ENCODE measurements at regions not wholly inside any gene's neighbourhood (a gene's known extent, or its start where the extent isn't known, plus 50 kb on each side); places are given as distances from the start of the nearest gene placed in this dataset.

DNA sequence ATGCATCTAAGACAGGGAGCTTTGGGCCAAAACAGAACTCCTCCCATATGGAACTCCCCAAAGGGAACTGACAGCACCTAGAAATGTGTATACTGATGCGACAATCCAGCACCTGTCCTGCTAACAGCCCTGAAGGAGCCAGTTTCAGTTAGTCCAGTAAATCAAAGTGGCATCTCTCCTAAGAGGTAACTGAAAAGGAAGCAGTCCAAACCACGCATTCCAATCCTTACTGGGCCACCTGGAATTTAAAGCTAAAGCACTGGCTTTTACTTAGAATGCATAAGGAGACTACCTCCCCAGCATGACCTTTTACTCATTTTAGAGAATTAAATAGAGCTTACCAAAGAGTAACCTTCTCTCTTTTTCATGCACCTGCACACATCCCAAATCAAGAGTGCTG lies 586.8 kb upstream of the PITX2 start:
- TF ChIP-seq, protein P1, sequence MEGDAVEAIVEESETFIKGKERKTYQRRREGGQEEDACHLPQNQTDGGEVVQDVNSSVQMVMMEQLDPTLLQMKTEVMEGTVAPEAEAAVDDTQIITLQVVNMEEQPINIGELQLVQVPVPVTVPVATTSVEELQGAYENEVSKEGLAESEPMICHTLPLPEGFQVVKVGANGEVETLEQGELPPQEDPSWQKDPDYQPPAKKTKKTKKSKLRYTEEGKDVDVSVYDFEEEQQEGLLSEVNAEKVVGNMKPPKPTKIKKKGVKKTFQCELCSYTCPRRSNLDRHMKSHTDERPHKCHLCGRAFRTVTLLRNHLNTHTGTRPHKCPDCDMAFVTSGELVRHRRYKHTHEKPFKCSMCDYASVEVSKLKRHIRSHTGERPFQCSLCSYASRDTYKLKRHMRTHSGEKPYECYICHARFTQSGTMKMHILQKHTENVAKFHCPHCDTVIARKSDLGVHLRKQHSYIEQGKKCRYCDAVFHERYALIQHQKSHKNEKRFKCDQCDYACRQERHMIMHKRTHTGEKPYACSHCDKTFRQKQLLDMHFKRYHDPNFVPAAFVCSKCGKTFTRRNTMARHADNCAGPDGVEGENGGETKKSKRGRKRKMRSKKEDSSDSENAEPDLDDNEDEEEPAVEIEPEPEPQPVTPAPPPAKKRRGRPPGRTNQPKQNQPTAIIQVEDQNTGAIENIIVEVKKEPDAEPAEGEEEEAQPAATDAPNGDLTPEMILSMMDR (IDR thresholded peaks at IDR 0.05; ENCODE audit: poor library complexity), result no peak
- TF ChIP-seq EZH2phosphoT487 (IDR thresholded peaks at IDR 0.05; ENCODE audit: low read depth, severe bottlenecking, unreplicated experiment) (no peak), EZH2 (IDR thresholded peaks at IDR 0.05; ENCODE audit: borderline replicate concordance) (no peak)
- Histone ChIP-seq H3K27me3 (no peaks in the 10 kb centered on the region), H3K9me3 (ENCODE audit: low read depth) (no peaks in the 10 kb centered on the region), H3K9me2 (replicated peaks; ENCODE audit: insufficient read depth) (no peaks in the 10 kb centered on the region), H3K27ac (no peak overlapping the region), H3K36me3 (replicated peaks; ENCODE audit: insufficient read depth, low read depth) (no peaks in the 10 kb centered on the region), H3K79me2 (no peaks in the 10 kb centered on the region), H3K4me3 (no peak overlapping the region), H2AFZ (no peak overlapping the region), H4K20me1 (ENCODE audit: insufficient read depth, poor library complexity, severe bottlenecking) (no peaks in the 10 kb centered on the region), H3K4me1 (ENCODE audit: insufficient read depth) (peaks cover 7% of the 10 kb centered on the region), H3K4me2 (no peak overlapping the region)
- WGBS (ENCODE audit: low lambda C conversion rate, missing lambda C conversion rate), result 63% methylated on average over 2 of the region's 2 CpGs
- DNase-seq (ENCODE audit: low spot score), result no peak

- Histone ChIP-seq H3K4me3 (no peak overlapping the region), H3K27ac (no peak overlapping the region), H3K9me3 (ENCODE audit: low read depth) (no peaks in the 10 kb centered on the region), H3K27me3 (no peaks in the 10 kb centered on the region), H3K79me2 (no peaks in the 10 kb centered on the region), H3K9me2 (replicated peaks; ENCODE audit: insufficient read depth) (no peaks in the 10 kb centered on the region), H3K4me1 (ENCODE audit: insufficient read depth) (peaks cover 7% of the 10 kb centered on the region), H3K36me3 (replicated peaks; ENCODE audit: insufficient read depth, low read depth) (no peaks in the 10 kb centered on the region), H2AFZ (no peak overlapping the region), H3K4me2 (no peak overlapping the region), H4K20me1 (ENCODE audit: insufficient read depth, poor library complexity, severe bottlenecking) (no peaks in the 10 kb centered on the region)
- WGBS (ENCODE audit: low lambda C conversion rate, missing lambda C conversion rate), result 83% methylated on average over 7 of the region's 7 CpGs
- DNase-seq (ENCODE audit: low spot score), result no peak
- TF ChIP-seq, protein P1 (IDR thresholded peaks at IDR 0.05; ENCODE audit: poor library complexity), result no peak
- TF ChIP-seq EZH2phosphoT487 (IDR thresholded peaks at IDR 0.05; ENCODE audit: low read depth, severe bottlenecking, unreplicated experiment) (no peak), EZH2 (IDR thresholded peaks at IDR 0.05; ENCODE audit: borderline replicate concordance) (no peak)
These were observed 587.7 kb upstream of the PITX2 start for GRCh38 chr4:111210595-111210994.

DNA sequence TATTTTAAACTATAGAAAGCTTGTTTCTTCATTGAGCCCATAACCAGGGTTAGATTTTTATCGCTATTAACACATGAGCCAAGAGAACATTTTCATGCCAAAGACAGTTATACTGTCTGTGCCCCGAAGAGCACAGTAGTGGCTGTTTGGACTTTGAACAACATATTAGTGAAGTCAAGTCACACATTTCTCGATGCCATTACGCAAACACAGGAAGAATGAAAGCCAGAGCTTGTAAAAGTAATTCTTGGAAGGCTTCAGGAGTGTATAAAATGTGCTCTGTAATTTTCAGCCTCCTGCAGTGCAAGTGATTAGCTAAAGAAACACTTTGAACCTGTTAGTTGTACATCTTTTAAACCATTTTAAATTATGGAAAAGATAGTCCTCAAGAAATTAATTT lies 590.7 kb upstream of the PITX2 start:
- H3K4me2 ChIP-seq, result no peak overlapping the region
- H3K79me2 ChIP-seq, result no peaks in the 10 kb centered on the region
- no peaks in the 10 kb centered on the region for H3K9me2 ChIP-seq (replicated peaks; ENCODE audit: insufficient read depth)
- H3K4me3 ChIP-seq, result no peak overlapping the region
- no peaks in the 10 kb centered on the region for H3K9me3 ChIP-seq (ENCODE audit: low read depth)
- no peaks in the 10 kb centered on the region for H4K20me1 ChIP-seq (ENCODE audit: insufficient read depth, poor library complexity, severe bottlenecking)
- H3K36me3 ChIP-seq (replicated peaks; ENCODE audit: insufficient read depth, low read depth), result no peaks in the 10 kb centered on the region
- no peak overlapping the region for H2AFZ ChIP-seq
- H3K27me3 ChIP-seq, result no peaks in the 10 kb centered on the region
- no peak overlapping the region for H3K27ac ChIP-seq
- TF ChIP-seq EZH2phosphoT487 (IDR thresholded peaks at IDR 0.05; ENCODE audit: low read depth, severe bottlenecking, unreplicated experiment), result no peak
- TF ChIP-seq EZH2 (IDR thresholded peaks at IDR 0.05; ENCODE audit: borderline replicate concordance), result no peak
- TF ChIP-seq, protein P1 (IDR thresholded peaks at IDR 0.05; ENCODE audit: poor library complexity), result no peak
- peak; percentile 16 for DNase-seq (ENCODE audit: low spot score)
- H3K4me1 ChIP-seq (ENCODE audit: insufficient read depth), result peaks cover 7% of the 10 kb centered on the region
- 42% methylated on average over 4 of the region's 4 CpGs for WGBS (ENCODE audit: low lambda C conversion rate, missing lambda C conversion rate)

GRCh38 chr4:111214371-111214770 lies 591.5 kb upstream of the PITX2 start:
- 77% methylated on average over 1 of the region's 1 CpG for WGBS (ENCODE audit: low lambda C conversion rate, missing lambda C conversion rate)
- no peaks in the 10 kb centered on the region for H3K9me3 ChIP-seq (ENCODE audit: low read depth)
- H3K36me3 ChIP-seq (replicated peaks; ENCODE audit: insufficient read depth, low read depth), result no peaks in the 10 kb centered on the region
- peaks cover 7% of the 10 kb centered on the region for H3K4me1 ChIP-seq (ENCODE audit: insufficient read depth)
- no peaks in the 10 kb centered on the region for H3K9me2 ChIP-seq (replicated peaks; ENCODE audit: insufficient read depth)
- no peaks in the 10 kb centered on the region for H4K20me1 ChIP-seq (ENCODE audit: insufficient read depth, poor library complexity, severe bottlenecking)
- no peak overlapping the region for H3K27ac ChIP-seq
- TF ChIP-seq EZH2phosphoT487 (IDR thresholded peaks at IDR 0.05; ENCODE audit: low read depth, severe bottlenecking, unreplicated experiment) (no peak), EZH2 (IDR thresholded peaks at IDR 0.05; ENCODE audit: borderline replicate concordance) (no peak)
- TF ChIP-seq, protein P1 (IDR thresholded peaks at IDR 0.05; ENCODE audit: poor library complexity), result no peak
- no peaks in the 10 kb centered on the region for H3K27me3 ChIP-seq
- no peak overlapping the region for H3K4me2 ChIP-seq
- no peak overlapping the region for H2AFZ ChIP-seq
- no peaks in the 10 kb centered on the region for H3K79me2 ChIP-seq
- no peak for DNase-seq (ENCODE audit: low spot score)
- no peak overlapping the region for H3K4me3 ChIP-seq
